ENCODE measurements at regions not wholly inside any gene's neighbourhood (a gene's known extent, or its start where the extent isn't known, plus 50 kb on each side); places are given as distances from the start of the nearest gene placed in this dataset.

DNA sequence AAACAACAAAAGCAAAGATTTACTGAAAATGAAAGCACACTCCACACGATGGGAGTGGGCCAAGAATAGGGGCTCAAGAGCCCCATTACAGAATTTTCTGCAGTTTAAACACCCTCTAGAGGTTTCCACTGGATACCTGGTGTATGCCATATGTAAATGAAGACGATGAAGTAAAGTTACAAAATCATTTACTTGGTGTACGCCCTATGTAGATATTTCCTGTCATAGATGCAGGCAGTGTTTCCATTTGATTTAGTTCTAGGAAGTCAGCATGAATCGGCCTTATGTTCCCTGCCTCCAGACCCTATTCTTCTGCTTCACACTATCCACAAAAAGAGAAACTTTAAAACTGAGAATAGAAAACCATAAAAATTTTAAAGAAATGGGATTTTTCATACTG lies 404.4 kb upstream of the GJE1 start (continued):
- TF ChIP-seq HMGN3 (IDR thresholded peaks at IDR 0.05; ENCODE audit: borderline replicate concordance, extremely low read depth, insufficient read length, low read depth, low read length) (no peak), CREM (IDR thresholded peaks at IDR 0.05; ENCODE audit: low read depth) (no peak), TEAD1 (CRISPR knock-in tag; IDR thresholded peaks at IDR 0.05) (no peak), ETV1 (tag; conservative IDR thresholded peaks at IDR 0.05; ENCODE audit: low read depth) (no peak), ZNF217 (CRISPR knock-in tag; IDR thresholded peaks at IDR 0.05) (no peak), THAP12 (CRISPR knock-in tag; IDR thresholded peaks at IDR 0.05) (no peak), ZC3H11A (IDR thresholded peaks at IDR 0.05; ENCODE audit: low read depth, low read length) (no peak), ZNF589 (CRISPR knock-in tag; IDR thresholded peaks at IDR 0.05; ENCODE audit: low read depth) (no peak)

DNA sequence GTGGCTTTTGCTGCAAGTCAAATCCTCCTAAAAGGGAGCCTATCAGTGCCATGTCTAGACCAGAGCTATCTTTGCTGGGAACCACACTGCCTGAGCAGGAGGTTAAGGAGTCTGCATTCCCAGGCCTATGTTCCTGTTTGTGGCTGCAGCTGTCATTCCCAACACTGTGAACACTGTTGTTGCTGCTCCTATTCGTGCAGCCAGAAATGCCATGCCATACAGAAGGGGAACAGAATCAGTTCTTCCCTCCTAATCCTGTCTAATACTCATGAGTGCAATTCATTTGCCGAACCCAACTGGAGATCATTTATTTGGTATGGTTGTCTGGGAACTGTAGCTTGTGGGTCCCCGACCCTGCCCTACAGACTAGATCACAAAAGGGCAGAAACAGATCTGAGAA lies 406.5 kb upstream of the GJE1 start:
- no peak for FAIRE-seq
- WGBS (ENCODE audit: insufficient coverage, low coverage, missing lambda C conversion rate): 12% methylated on average over 3 of the region's 3 CpGs
- intact Hi-C loops (cut with micrococcal nuclease): no loop called here
- TF ChIP-seq, protein P1, sequence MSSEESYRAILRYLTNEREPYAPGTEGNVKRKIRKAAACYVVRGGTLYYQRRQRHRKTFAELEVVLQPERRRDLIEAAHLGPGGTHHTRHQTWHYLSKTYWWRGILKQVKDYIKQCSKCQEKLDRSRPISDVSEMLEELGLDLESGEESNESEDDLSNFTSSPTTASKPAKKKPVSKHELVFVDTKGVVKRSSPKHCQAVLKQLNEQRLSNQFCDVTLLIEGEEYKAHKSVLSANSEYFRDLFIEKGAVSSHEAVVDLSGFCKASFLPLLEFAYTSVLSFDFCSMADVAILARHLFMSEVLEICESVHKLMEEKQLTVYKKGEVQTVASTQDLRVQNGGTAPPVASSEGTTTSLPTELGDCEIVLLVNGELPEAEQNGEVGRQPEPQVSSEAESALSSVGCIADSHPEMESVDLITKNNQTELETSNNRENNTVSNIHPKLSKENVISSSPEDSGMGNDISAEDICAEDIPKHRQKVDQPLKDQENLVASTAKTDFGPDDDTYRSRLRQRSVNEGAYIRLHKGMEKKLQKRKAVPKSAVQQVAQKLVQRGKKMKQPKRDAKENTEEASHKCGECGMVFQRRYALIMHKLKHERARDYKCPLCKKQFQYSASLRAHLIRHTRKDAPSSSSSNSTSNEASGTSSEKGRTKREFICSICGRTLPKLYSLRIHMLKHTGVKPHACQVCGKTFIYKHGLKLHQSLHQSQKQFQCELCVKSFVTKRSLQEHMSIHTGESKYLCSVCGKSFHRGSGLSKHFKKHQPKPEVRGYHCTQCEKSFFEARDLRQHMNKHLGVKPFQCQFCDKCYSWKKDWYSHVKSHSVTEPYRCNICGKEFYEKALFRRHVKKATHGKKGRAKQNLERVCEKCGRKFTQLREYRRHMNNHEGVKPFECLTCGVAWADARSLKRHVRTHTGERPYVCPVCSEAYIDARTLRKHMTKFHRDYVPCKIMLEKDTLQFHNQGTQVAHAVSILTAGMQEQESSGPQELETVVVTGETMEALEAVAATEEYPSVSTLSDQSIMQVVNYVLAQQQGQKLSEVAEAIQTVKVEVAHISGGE (CRISPR knock-in tag; IDR thresholded peaks at IDR 0.05): no peak
- TF ChIP-seq MAZ (CRISPR knock-in tag; conservative IDR thresholded peaks at IDR 0.05 in 1 of 2, IDR thresholded peaks at IDR 0.05 in 1 of 2) (no peak), ZNF121 (CRISPR knock-in tag; conservative IDR thresholded peaks at IDR 0.05) (no peak), NFATC3 (IDR thresholded peaks at IDR 0.05) (no peak), ZNF184 (CRISPR knock-in tag; IDR thresholded peaks at IDR 0.05) (no peak), MTF1 (CRISPR knock-in tag; IDR thresholded peaks at IDR 0.05; ENCODE audit: borderline replicate concordance) (no peak), MAFG (tag; conservative IDR thresholded peaks at IDR 0.05) (no peak), POLR2G (IDR thresholded peaks at IDR 0.05; ENCODE audit: low read depth, low read length) (no peak)

More for the DNA sequence above, 406.5 kb upstream of the GJE1 start:
- ChIA-PET CTCF (ENCODE audit: low intra/inter-chr PET ratio) (interaction anchor here (1.0 kb wide), 1 partner anchor 10 kb away, joined by 4 read pairs; no protein-coding TSS in a partner anchor), POLR2A (no interaction called here)
- H3K9ac ChIP-seq (ENCODE audit: insufficient read depth in 1 of 2, low read depth in 2 of 2, low read length in 2 of 2): no peak overlapping the region
- no peaks in the 10 kb centered on the region for H3K36me3 ChIP-seq (ENCODE audit: control insufficient read depth, insufficient read depth, low read length)
- no peak overlapping the region for H3K4me2 ChIP-seq (ENCODE audit: insufficient read depth, low read length)
- no peaks in the 10 kb centered on the region for H3K9me3 ChIP-seq (replicated peaks; ENCODE audit: control insufficient read depth, insufficient read depth, low read depth, low read length)
- in situ Hi-C loops (cut with MboI): no loop called here
- no TSS peak for BruUV-seq (replicated peaks)
- H3K4me1 ChIP-seq (replicated peaks in 1 of 2; ENCODE audit: control insufficient read depth in 2 of 2, insufficient read depth in 2 of 2, low read length in 2 of 2): no peaks in the 10 kb centered on the region
- no peak overlapping the region for H3K4me3 ChIP-seq
- H3K9me1 ChIP-seq (ENCODE audit: control insufficient read depth, insufficient read depth, low read length): no peaks in the 10 kb centered on the region
- H4K20me1 ChIP-seq (replicated peaks; ENCODE audit: control insufficient read depth, insufficient read depth, low read length): no peaks in the 10 kb centered on the region
- no peak overlapping the region for H3K27ac ChIP-seq (ENCODE audit: extremely low read depth, low read depth, low read length)
- no peak for ATAC-seq
- H3K79me2 ChIP-seq (ENCODE audit: control insufficient read depth, insufficient read depth, low read length): no peaks in the 10 kb centered on the region
- no peak overlapping the region for H2AFZ ChIP-seq (ENCODE audit: low read depth, low read length)
- H3K27me3 ChIP-seq (ENCODE audit: control insufficient read depth in 2 of 2, insufficient read depth in 2 of 2, low read length in 2 of 2): no peaks in the 10 kb centered on the region
- no peak for DNase-seq (ENCODE audit: extremely low read depth in 1 of 4, low spot score in 3 of 4)

Data from K562 (cell line).